ENCODE measurements at regions not wholly inside any gene's neighbourhood (a gene's known extent, or its start where the extent isn't known, plus 50 kb on each side); places are given as distances from the start of the nearest gene placed in this dataset.

DNA sequence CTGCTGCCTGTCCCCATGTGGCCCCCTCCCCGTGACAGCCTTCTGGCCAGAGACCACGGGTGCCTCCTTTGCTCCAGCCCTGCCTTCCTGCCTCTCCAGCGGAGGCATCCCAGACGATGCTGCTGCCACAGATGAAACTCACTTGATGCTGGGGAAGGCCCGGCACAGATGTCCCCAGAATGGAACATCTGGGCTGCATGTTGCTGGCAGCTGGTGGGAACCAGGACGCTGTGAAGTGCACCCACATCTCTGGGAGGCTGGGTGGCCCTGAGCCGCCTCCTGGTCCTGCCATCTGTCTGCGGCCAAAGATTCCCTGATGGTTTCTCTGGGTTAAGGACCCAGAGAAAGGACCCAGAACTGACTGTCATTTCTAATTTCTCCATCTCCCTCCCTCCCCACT is 51.9 kb upstream of the PTPRS start:
- H3K27me3 ChIP-seq (ENCODE audit: insufficient read depth, insufficient read length), result peaks cover 15% of the 10 kb centered on the region
- H3K9me3 ChIP-seq (ENCODE audit: insufficient read depth, low read length), result no peaks in the 10 kb centered on the region; the same call in 1 of the 2 replicates
- TF ChIP-seq SUZ12 (IDR thresholded peaks at IDR 0.05; ENCODE audit: extremely low read depth, insufficient read depth, insufficient read length) (no peak), YY1 (IDR thresholded peaks at IDR 0.05; ENCODE audit: insufficient read depth, insufficient read length) (no peak), ZNF274 (IDR thresholded peaks at IDR 0.05; ENCODE audit: low read depth, low read length) (no peak)
- no peak for DNase-seq (ENCODE audit: low read depth, low spot score)
- H3K4me1 ChIP-seq (ENCODE audit: insufficient read depth, insufficient read length), result peaks cover 16% of the 10 kb centered on the region
- no peaks in the 10 kb centered on the region for H3K36me3 ChIP-seq (ENCODE audit: insufficient read depth, insufficient read length, low read length)
- H3K4me3 ChIP-seq (ENCODE audit: insufficient read length, low read depth), result no peak overlapping the region
- no peak overlapping the region for H3K9ac ChIP-seq (ENCODE audit: insufficient read length, low read depth)

DNA sequence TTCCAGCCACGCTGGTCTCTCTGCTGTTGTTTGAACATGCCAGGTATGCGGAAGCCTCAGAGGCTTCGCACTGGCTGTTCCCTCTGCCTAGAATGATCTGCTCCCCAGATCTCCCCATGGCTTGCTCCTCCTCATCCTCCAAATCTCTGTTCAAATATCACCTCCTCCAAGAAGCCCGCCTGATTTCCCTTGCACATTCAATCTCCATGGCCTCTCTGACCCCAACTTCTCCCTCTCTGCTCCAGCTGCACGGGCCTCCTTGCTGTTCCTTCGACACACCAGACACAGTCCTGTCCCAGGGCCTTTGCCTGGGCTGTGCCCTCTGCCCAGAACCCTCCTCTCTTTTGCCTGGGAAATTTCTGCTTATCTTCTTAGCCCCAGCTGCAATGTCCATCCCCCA is 52.5 kb upstream of the PTPRS start:
- TF ChIP-seq SUZ12 (IDR thresholded peaks at IDR 0.05; ENCODE audit: extremely low read depth, insufficient read depth, insufficient read length), result no peak
- TF ChIP-seq ZNF274 (IDR thresholded peaks at IDR 0.05; ENCODE audit: low read depth, low read length), result no peak
- no peak for TF ChIP-seq YY1 (IDR thresholded peaks at IDR 0.05; ENCODE audit: insufficient read depth, insufficient read length)
- DNase-seq (ENCODE audit: low read depth, low spot score), result no peak
- Histone ChIP-seq H3K4me1 (ENCODE audit: insufficient read depth, insufficient read length) (peaks cover 16% of the 10 kb centered on the region), H3K4me3 (ENCODE audit: insufficient read length, low read depth) (no peak overlapping the region), H3K9me3 (ENCODE audit: insufficient read depth, low read length) (no peaks in the 10 kb centered on the region; the same call in 1 of the 2 replicates), H3K27me3 (ENCODE audit: insufficient read depth, insufficient read length) (peaks cover 18% of the 10 kb centered on the region), H3K36me3 (ENCODE audit: insufficient read depth, insufficient read length, low read length) (no peaks in the 10 kb centered on the region), H3K9ac (ENCODE audit: insufficient read length, low read depth) (no peak overlapping the region)

DNA sequence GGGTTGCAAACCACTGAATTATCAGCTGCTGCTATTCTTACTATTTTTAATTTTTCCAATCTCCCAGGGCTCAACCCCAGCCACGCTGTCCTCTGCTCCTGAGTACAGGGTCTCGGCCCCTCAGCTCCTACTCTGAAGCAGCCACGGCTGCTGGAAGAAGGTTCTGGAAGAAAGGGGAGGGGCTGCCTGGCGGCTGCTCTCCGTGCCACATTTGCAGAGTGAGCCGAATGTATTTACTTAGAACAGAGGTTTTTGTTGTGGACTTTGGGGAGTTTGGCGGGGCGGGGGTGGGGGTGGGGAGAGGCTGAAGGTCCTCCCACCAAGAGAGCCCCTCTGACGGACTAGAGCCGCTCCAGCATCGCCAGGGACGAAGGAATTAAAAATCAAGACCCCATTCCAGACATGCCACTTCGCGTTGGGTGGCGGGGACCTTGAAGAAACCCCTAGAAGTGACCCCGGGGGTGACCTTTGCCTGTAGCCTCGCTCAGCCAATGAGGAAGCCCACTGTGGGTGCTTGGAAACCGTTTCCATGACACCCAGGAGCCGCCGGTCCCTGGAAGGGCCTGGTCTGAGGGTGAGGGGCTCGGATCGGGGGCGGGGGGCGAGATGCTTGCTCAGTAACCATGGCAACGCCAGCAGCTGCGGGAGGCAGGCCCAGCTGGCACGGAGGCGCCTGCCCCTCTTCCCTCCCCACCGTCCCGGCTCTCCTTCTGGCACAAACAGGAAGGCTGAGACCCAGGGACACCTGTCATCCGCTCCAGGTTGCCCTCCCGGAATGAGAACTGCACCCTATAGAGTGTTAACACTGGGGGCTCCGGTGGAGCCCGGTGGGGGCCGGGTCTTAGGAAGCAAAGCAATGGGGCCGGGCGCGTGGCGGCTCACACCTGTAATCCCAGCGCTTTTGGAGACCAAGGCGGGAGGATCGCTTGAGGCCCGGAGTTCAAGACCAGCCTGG is 54.2 kb upstream of the PTPRS start:
- no peak for TF ChIP-seq SUZ12 (IDR thresholded peaks at IDR 0.05; ENCODE audit: extremely low read depth, insufficient read depth, insufficient read length)
- no peak for TF ChIP-seq ZNF274 (IDR thresholded peaks at IDR 0.05; ENCODE audit: low read depth, low read length)
- no peak for TF ChIP-seq YY1 (IDR thresholded peaks at IDR 0.05; ENCODE audit: insufficient read depth, insufficient read length)
- Histone ChIP-seq H3K9me3 (ENCODE audit: insufficient read depth, low read length) (no peaks in the 10 kb centered on the region), H3K27me3 (ENCODE audit: insufficient read depth, insufficient read length) (peaks cover 18% of the 10 kb centered on the region), H3K9ac (ENCODE audit: insufficient read length, low read depth) (no peak overlapping the region), H3K36me3 (ENCODE audit: insufficient read depth, insufficient read length, low read length) (no peaks in the 10 kb centered on the region), H3K4me1 (ENCODE audit: insufficient read depth, insufficient read length) (peaks cover 16% of the 10 kb centered on the region), H3K4me3 (ENCODE audit: insufficient read length, low read depth) (no peak overlapping the region)
- no peak for DNase-seq (ENCODE audit: low read depth, low spot score)

DNA sequence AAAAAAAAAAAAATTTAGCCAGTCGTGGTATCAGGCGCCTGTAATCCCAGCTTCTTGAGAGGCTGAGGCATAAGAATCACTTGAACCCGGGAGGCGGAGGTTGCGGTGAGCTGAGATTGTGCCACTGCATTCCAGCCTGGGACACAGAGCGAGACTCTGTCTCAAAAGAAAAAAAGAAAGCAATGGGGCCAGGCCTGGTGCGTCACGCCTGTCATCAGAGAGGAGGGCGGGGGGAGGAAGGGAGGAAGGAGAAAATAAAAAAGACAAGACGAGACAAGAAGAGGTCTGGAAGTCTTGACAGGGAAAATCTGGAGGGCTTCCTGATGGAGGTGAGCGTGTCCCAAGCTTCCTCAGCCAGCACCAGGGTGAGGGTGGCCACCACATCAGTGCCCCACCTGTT is 54.9 kb upstream of the PTPRS start:
- Histone ChIP-seq H3K36me3 (ENCODE audit: insufficient read depth, insufficient read length, low read length) (no peaks in the 10 kb centered on the region), H3K27me3 (ENCODE audit: insufficient read depth, insufficient read length) (peaks cover 18% of the 10 kb centered on the region), H3K4me3 (ENCODE audit: insufficient read length, low read depth) (no peak overlapping the region), H3K9ac (ENCODE audit: insufficient read length, low read depth) (no peak overlapping the region), H3K9me3 (ENCODE audit: insufficient read depth, low read length) (no peaks in the 10 kb centered on the region), H3K4me1 (ENCODE audit: insufficient read depth, insufficient read length) (peaks cover 16% of the 10 kb centered on the region)
- DNase-seq (ENCODE audit: low read depth, low spot score), result no peak
- TF ChIP-seq SUZ12 (IDR thresholded peaks at IDR 0.05; ENCODE audit: extremely low read depth, insufficient read depth, insufficient read length), result no peak
- TF ChIP-seq ZNF274 (IDR thresholded peaks at IDR 0.05; ENCODE audit: low read depth, low read length), result no peak
- no peak for TF ChIP-seq YY1 (IDR thresholded peaks at IDR 0.05; ENCODE audit: insufficient read depth, insufficient read length)

DNA sequence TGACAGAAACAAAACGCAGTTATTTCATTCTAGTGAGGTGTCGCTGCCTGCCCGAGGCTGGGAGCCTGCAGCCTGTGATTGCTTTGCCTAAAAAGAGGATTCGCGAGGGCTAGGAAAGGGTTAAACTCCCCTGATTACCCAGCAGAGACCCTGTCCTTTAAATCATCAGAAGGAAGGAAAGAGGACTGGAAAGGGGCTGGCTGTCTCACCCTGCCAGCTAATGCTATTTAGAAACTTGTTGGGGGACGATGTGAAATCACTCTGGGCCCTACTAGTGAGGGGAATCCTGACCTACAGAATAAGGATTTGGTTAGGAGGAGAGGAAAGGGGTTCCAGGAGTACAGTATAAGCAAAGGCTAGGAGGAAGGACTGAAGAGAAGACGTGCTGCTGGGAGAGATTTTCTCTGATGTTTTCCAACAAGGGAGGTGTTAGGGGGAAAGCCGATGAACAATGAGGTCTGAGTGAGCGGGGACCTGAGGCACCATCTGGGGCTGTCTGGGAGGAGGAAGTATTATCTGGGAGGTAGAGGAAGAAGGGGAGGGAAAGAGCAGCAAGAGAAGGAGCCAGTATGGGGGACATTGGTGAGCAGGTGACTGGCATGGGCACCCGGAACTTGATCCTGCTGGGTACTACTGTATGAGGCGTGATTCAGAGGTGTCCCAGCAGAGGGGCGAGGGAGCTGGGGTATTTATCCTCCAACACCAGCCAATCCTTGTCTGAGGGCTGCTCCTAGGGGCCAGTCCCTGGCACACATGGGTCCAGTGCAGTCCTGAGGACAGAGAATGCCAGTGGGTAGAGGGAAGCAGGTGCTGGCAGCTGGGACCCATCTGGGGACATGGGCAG is 55.7 kb upstream of the PTPRS start:
- no peak for DNase-seq (ENCODE audit: low read depth, low spot score)
- peaks cover 18% of the 10 kb centered on the region for H3K27me3 ChIP-seq (ENCODE audit: insufficient read depth, insufficient read length)

DNA sequence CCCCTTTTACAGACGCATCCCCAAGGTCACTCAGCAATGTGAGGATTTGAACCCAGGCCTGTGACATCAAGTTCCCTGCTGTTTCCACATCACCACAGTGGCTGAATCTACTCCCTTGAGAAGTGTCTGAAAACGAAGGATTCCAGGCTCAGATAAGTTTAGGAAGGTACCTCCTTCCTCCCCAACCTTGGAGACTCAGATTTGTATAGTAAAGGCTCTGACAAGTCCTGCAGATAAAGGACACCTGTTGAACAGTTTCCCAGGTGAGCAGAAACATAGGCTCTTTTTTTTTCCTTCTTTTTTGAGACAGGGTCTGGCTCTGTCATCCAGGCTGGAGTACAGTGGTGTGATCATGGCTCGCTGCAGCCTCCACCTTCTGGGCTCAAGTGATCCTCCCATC is 56.4 kb upstream of the PTPRS start:
- TF ChIP-seq ZNF274 (IDR thresholded peaks at IDR 0.05; ENCODE audit: low read depth, low read length) (no peak), YY1 (IDR thresholded peaks at IDR 0.05; ENCODE audit: insufficient read depth, insufficient read length) (no peak), SUZ12 (IDR thresholded peaks at IDR 0.05; ENCODE audit: extremely low read depth, insufficient read depth, insufficient read length) (no peak)
- DNase-seq (ENCODE audit: low read depth, low spot score), result no peak
- Histone ChIP-seq H3K36me3 (ENCODE audit: insufficient read depth, insufficient read length, low read length) (no peaks in the 10 kb centered on the region), H3K27me3 (ENCODE audit: insufficient read depth, insufficient read length) (peaks cover 20% of the 10 kb centered on the region), H3K4me3 (ENCODE audit: insufficient read length, low read depth) (no peak overlapping the region), H3K9ac (ENCODE audit: insufficient read length, low read depth) (no peak overlapping the region), H3K9me3 (ENCODE audit: insufficient read depth, low read length) (no peaks in the 10 kb centered on the region), H3K4me1 (ENCODE audit: insufficient read depth, insufficient read length) (peaks cover 16% of the 10 kb centered on the region)

More for the DNA sequence above, 55.7 kb upstream of the PTPRS start:
- Histone ChIP-seq H3K4me3 (ENCODE audit: insufficient read length, low read depth) (no peak overlapping the region), H3K9me3 (ENCODE audit: insufficient read depth, low read length) (no peaks in the 10 kb centered on the region), H3K9ac (ENCODE audit: insufficient read length, low read depth) (peak overlapping the region; percentile 47), H3K4me1 (ENCODE audit: insufficient read depth, insufficient read length) (peaks cover 16% of the 10 kb centered on the region), H3K36me3 (ENCODE audit: insufficient read depth, insufficient read length, low read length) (no peaks in the 10 kb centered on the region)
- TF ChIP-seq YY1 (IDR thresholded peaks at IDR 0.05; ENCODE audit: insufficient read depth, insufficient read length) (no peak), SUZ12 (IDR thresholded peaks at IDR 0.05; ENCODE audit: extremely low read depth, insufficient read depth, insufficient read length) (no peak), ZNF274 (IDR thresholded peaks at IDR 0.05; ENCODE audit: low read depth, low read length) (no peak)

All from NT2/D1 (cell line).